ENCODE measurements at regions not wholly inside any gene's neighbourhood (a gene's known extent, or its start where the extent isn't known, plus 50 kb on each side); places are given as distances from the start of the nearest gene placed in this dataset.

GRCh38 chr13:99819967-99820366 lies 151.6 kb downstream of the ZIC5 start:
- DNase-seq = no peak

- DNase-seq = no peak
Observed at GRCh38 chr13:99816321-99816720, 155.2 kb downstream of the ZIC5 start.

DNA sequence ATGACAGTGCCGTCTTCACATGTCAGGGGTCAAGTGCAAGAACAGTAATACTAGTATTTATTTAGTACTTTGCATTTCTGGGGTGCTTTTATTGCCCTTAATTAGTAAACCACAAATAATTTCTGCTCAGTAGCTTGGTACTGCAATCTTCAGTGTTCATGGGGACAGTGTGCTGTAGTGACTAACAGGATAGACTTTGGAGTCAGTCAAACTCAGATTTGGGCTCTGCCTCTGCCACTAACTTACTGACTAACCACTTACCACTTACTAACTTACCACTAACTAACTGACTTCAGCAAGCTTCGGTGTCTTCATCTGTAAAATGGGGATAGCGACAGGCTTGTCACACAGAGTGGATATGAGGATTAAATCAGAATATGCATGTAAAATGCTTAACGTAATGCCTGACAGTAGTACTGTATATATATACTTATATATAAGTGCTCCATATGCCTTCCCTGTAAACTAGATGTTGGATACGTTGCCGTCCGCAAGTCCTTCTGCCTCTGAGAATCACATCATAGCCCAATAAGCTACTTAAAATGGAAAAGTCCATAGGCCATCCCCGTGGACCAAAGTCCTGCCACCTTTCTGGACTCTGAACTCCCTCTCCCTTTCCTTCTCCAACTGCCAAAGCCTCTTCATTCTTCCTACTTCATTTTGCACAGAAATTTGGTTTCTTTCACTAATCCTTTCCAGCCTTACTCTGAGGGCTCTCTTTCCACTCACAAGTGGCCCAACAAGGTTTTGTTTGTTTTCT lies 158.1 kb downstream of the ZIC5 start:
- DNase-seq = no peak

DNA sequence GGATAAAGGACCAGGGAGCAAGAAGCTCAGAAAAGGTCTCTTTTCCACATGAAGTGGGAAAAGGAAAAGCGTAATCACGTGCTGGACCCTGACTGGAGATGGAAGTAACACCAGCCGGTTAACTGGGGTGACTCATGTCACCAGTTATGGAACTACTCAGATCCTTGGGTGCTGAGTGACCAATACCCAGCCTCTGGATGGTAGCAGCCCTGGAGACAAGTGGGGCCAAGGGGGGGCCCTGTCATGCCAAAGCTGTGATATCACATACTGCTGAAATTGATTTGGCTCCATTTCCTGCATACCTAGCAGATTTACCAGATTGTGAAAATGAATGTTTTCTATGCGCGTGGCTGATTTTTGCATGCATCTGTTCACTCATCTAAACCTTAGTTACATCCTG lies 158.9 kb downstream of the ZIC5 start:
- no peak for DNase-seq

- DNase-seq = no peak
Observed at GRCh38 chr13:99811067-99811700, 160.4 kb downstream of the ZIC5 start.

DNA sequence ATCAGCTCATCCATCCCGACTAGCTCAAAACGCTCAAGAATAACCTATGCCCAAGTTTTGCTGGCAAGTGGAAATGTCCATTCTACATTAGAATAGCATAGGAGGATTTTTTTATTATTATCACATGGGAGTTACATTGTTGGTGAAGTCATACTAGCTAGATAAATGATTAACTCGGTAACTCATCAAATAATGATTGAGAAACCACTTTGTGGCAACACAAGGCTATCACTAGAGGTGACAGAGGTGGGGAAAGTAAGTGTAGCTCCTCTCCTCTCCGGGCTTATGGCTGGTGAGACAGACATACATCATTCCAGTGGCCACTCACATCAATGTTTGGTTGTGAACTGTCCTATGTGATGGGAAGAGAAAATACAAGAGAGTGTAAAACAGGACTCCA lies 161.6 kb downstream of the ZIC5 start:
- no peak for DNase-seq

DNA sequence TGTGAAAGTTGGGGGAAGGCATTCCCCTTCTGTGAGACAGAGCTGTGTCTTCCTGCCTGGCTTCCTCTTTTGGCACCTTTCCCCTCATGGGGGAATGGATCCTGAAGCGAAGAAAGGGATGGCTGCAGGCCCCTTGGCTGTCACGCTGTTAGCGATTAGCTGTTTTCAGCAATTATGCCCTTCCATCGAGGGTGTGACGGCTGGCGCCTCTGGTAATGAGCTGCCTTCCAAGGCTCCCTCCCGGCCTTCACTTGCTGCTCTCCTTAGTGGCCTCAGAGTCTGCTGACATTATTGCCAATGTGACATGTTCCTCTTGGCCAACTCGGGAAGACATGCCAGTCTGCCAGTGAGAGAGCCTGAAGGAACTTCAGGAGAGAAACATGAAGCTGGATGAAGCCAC lies 162.1 kb downstream of the ZIC5 start:
- DNase-seq = no peak

GRCh38 chr13:99808786-99809185 lies 162.8 kb downstream of the ZIC5 start:
- no peak for DNase-seq

GRCh38 chr13:99806671-99807070 lies 164.9 kb downstream of the ZIC5 start:
- DNase-seq = no peak

DNA sequence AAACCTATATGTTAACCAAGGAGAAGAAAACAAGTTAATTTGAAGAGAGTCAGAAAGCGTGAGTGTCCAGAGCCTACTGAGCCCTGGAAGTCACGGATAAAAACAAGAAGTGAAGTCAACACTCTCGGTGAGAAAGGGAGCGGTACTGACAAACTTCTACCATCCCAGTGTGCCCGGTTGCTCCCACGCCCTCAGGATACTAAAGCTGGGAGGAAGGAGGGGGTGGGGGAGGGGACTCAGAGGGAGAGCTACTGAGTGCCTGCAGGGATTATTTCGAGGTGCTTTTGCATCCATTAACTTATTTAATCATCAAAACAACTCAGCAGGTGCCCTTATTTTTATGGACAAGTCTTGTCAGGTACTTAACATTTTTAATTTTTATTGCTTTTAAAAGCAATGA lies 166.2 kb downstream of the ZIC5 start:
- DNase-seq = no peak

DNA sequence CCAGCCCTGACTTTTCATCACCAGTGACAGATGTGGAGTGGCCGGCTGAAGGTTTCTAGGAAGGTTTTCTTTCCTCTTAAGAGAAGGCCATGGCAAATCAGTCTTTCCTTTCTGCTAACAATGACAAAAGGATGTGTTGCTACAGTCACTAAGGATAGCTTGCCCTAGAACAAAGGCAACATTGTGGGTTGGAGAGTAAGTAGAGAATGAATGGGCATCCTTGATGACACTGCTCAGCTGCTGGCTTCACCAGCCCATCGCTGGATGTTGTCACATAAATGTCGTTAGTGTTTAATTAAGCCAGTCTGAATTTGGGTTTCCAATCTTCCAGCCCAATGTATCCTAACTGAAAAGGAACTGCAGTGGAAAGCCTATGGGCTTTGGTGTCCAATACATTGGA lies 168.4 kb downstream of the ZIC5 start:
- no peak for DNase-seq

DNA sequence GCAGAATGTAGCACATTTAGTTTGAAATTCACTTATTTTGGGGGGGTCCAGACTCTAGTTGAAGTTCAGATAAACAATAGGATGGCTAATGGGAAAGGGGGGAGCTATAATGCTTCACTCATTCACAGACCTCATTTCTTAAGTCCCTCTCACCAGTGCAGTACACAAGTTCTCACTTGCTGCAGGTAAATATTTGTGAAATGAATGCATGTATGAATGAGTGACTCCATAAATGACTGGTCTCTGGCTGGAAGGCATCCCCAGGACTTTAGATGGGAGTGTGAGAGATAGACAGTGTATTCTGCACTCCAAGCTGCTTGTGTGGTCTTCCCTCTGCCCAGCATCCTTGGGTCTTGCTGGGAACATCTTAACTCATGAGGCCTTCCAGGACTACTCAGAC lies 169.2 kb downstream of the ZIC5 start:
- no peak for DNase-seq

DNA sequence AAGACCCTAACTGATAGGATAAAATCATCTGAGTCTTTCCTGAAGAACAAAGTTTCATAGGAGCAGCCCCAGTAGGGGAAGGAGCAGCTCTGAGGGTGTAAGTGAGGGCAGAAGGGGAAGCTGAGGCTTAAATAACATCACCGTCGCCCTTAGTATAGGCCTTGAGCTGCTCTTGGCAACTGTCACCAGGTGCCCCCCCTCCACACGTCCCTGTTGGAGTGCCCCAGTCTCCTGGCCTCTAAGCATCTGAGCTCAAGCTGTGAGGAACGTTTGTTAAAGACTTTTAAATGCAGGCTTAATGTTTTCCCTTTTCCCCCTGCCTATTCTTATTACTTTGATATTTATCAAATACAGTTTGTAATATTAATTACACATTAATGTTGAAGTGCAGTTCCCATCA lies 170.6 kb downstream of the ZIC5 start:
- no peak for DNase-seq

GRCh38 chr13:99800011-99800410 lies 171.6 kb downstream of the ZIC5 start:
- no peak for DNase-seq

GRCh38 chr13:99798756-99799155 lies 172.8 kb downstream of the ZIC5 start:
- DNase-seq = no peak

DNA sequence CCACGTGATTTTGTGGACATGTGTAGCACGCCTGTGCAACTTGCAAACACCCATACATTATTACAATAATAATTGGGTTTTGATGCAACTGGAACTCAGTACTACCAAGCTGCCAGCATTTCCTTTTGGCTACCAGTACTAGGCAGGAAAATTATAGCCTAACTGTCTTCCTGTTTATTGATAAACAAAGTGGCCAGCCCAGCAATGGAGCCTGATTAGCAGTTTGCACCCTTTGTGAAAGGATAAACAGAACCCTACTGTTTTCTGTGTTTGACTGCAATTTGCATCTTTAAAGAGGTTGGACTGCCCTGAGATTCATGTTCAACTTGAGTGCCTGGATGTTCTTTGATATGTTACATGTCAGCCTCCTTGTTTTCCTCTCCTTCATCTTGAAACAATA lies 173.9 kb downstream of the ZIC5 start:
- DNase-seq = no peak

DNA sequence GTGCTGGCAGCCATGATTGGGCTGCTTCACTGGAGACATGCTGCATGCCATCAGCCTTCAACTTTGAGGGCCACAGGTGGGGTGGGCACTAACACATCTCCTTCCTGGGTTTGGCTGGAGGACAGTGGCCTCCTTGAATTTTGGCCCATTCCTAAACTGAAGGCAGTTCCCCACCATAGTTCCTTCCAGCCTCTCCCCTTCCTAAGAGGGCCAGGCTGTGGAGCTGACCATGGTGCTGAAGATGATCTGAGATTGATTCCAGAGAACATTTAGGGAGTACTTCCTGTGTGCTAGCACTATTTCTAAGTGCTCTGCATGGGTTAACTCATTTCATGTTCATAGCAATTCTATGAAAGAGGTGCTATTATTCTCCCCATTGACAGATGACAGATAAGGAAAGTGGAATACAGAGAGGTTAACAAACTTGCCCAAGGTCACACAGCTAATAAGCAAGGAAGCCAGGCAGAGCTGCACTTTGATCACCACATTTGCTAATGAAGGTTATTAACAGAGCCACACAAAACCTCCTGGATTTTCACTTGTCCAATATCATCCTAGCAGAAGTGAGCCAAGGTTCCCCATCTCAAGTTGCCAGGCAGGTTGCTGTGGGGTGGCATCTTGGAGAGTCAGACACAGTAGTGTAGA lies 175.3 kb downstream of the ZIC5 start:
- DNase-seq = no peak

DNA sequence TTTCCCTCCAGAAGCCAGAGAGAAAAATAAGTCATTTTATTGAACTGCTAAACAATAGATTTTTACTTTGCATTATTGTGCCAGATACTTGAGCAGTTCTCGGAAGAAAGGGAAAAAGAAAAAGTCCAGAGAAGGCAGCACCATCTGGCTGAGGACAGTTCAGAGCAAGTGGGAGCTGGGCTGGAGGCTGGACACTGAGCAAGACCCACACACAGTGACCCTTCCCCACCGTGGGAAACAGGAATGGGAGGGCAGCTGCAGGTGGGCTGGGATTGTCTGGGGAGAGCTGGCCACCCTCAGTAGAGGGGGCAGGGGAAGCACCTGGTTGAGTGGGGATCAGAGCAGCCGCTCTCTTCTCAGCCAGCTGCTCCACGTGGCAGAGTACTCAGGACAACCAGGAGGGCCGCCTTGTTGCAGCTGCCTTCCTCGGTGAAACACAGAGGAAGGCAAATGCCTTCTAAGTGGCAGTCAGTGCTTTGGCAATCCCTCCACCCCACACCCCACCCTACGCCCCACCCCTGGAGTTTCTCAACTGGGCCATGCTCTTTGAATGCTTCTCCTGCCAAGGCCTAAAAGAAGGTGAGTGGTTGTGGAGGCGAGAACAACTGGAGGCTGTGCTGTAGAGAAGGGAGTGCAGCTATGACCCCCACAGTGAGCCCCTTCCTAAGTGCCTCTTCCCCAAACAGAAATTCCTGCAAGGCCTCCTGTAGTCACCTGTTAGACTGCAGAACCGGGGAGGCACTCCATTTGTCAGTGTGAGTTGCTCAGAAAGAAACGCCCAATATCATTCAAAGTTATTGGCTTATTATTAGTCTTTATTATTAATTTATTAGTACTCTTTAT lies 179.3 kb downstream of the ZIC5 start:
- no peak for DNase-seq

DNA sequence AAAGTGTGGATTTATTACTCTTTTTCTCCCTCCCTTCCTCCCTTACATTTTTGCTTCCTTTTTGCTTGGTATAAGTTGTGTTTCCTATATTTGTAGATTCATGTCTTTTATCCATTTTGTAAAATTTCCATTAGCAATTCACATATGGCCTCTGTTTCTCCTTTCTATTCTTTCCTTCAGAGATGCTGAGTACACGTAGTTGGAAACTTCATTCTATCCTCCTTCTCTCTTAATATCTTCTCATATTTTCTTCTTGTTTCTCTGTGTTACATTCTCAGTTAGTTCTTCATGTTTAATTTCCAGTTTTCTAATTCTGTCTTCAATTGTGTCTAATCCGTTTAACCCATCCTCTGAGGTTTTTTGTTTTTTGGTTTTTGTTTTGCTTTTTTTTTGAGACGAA lies 188.9 kb downstream of the ZIC5 start:
- no peak for DNase-seq

- no peak for DNase-seq
Observed at GRCh38 chr13:99778500-99778899, 193.1 kb downstream of the ZIC5 start.

DNA sequence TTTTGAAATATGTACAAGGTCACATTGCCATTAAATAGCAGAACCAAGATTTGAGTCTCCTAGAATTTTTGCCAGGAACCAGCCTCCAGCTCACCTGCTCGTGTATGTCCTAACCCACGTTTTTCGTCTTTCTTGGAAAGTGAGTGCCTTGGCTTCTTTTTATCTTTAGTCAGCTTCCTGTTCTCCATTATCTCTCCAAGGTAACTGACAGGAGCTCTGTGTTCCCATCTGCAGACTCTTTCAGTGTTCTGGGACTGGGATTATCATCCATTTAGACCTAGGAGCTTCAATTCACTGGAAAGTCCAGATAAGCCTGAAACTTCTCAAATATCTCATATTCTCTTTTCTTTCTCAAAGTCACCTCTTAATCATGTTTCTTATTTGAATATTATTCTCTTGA lies 193.7 kb downstream of the ZIC5 start:
- DNase-seq = no peak

- no peak for DNase-seq
Observed at GRCh38 chr13:99774644-99775043, 196.9 kb downstream of the ZIC5 start.

GRCh38 chr13:99768986-99769385 lies 202.6 kb downstream of the ZIC5 start:
- no peak for DNase-seq

Data from T-helper 9 cell (primary cell).